Epithelial cell of proximal tubule (primary cell): ENCODE measurements at regions not wholly inside any gene's neighbourhood (a gene's known extent, or its start where the extent isn't known, plus 50 kb on each side); places are given as distances from the start of the nearest gene placed in this dataset.
"Not testable (repeated sequence)": the region's sequence is repeated elsewhere in the genome, so short reads cannot be mapped to it uniquely, and the experiment has no call there.

ENCODE experiments used
- DNase-seq: peaks from one replicate; pipeline ENCODE4 v3.0.0-alpha.2; 2011; ENCODE audit warnings: low read depth
- H3K4me3 ChIP-seq: 2 replicates; pipeline ENCODE4 v1.5.1; 2011; ENCODE audit warnings: low read depth, mild to moderate bottlenecking, low read length
- CTCF ChIP-seq: conservative IDR thresholded peaks from 2 replicates; pipeline ENCODE4 v1.5.1; 2012; ENCODE audit warnings: low read depth, mild to moderate bottlenecking, low read length

- no peak for DNase-seq
- no peak for TF ChIP-seq CTCF
Observed at GRCh38 chr5:130795037-130795436, 370.0 kb downstream of the HINT1 start.

GRCh38 chr5:130777794-130778193, 387.3 kb downstream of the HINT1 start:
- no peak for TF ChIP-seq CTCF
- DNase-seq = no peak
- H3K4me3 ChIP-seq = no peak overlapping the region

More at GRCh38 chr5:130795037-130795436, 370.0 kb downstream of the HINT1 start:
- no peak overlapping the region for H3K4me3 ChIP-seq

- no peak for TF ChIP-seq CTCF
- no peak for DNase-seq
- no peak overlapping the region for H3K4me3 ChIP-seq
Observed at GRCh38 chr5:130773813-130774212, 391.2 kb downstream of the HINT1 start.

GRCh38 chr5:130762031-130762430, 403.0 kb downstream of the HINT1 start:
- TF ChIP-seq CTCF = no peak
- DNase-seq = no peak
- H3K4me3 ChIP-seq = no peak overlapping the region

GRCh38 chr5:130759061-130759460, 406.0 kb downstream of the HINT1 start:
- DNase-seq = no peak
- no peak for TF ChIP-seq CTCF
- H3K4me3 ChIP-seq = no peak overlapping the region

- TF ChIP-seq CTCF = no peak
- DNase-seq = no peak
- H3K4me3 ChIP-seq = no peak overlapping the region
Observed at GRCh38 chr5:130747556-130747955, 417.5 kb downstream of the HINT1 start.

- H3K4me3 ChIP-seq, DNase-seq: not testable (repeated sequence)
Observed at GRCh38 chr5:130746641-130747040, 418.4 kb downstream of the HINT1 start.

GRCh38 chr5:130743092-130743491, 422.0 kb downstream of the HINT1 start:
- no peak for DNase-seq
- H3K4me3 ChIP-seq = no peak overlapping the region
- TF ChIP-seq CTCF = no peak
